Stimulated activated CD8-positive, alpha-beta memory T cell treated with anti-CD3 and anti-CD28 coated beads, Interleukin-4, amount 100 ng/mL, for 48 hours (primary cell): ENCODE measurements at regions not wholly inside any gene's neighbourhood (a gene's known extent, or its start where the extent isn't known, plus 50 kb on each side); places are given as distances from the start of the nearest gene placed in this dataset.
"Not testable (repeated sequence)": the region's sequence is repeated elsewhere in the genome, so short reads cannot be mapped to it uniquely, and the experiment has no call there.

Experiments used
- DNase-seq: peaks from one replicate; pipeline ENCODE4 v3.0.0-alpha.2; 2020

GRCh38 chr2:4140281-4140970 lies 437.1 kb downstream of the DCDC2C start:
- no peak for DNase-seq

GRCh38 chr2:4144731-4145130 lies 441.4 kb downstream of the DCDC2C start:
- no peak for DNase-seq

- no peak for DNase-seq
These were observed 448.1 kb downstream of the DCDC2C start for GRCh38 chr2:4151521-4151920.

DNA sequence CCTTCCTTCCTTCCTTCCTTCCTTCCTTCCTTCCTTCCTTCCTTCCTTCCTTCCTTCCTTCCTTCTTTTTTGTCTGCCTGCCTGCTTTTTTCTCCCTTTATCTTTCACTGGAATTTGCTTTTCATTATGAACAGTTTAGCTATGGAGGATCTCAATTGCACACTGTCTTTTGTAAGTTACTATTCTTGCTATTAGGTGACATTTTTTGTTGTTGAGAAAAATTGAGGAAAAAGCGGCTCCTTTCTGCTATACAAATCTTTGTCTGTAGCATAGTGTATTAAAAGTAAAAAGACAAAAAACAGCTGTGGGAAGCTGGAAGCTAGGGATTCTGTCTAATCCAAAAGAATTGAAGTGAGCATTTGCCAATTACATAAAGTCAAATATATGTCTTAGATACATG lies 448.7 kb downstream of the DCDC2C start:
- DNase-seq, result no peak

DNA sequence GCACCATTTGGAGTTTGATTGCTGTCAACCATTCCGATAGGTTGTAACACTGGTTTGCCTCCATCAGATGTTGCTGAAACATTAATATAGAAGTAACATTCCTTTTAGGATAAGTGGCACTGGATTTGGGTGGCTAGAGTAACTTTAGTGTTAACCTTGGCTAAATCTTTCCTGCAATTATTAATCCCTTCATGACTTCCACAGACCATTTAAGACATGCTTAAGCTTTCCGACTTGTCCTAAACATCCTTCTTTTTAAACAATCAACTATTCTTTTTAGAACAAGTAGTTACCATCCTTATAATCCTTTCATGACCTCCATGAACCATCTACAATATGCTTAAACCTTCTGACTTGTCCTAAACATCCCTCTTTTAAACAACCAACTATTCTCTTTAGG lies 465.5 kb downstream of the DCDC2C start:
- DNase-seq, result no peak

GRCh38 chr2:4174796-4175195 lies 471.4 kb downstream of the DCDC2C start:
- no peak for DNase-seq

GRCh38 chr2:4175343-4175742 lies 472.0 kb downstream of the DCDC2C start:
- no peak for DNase-seq

DNA sequence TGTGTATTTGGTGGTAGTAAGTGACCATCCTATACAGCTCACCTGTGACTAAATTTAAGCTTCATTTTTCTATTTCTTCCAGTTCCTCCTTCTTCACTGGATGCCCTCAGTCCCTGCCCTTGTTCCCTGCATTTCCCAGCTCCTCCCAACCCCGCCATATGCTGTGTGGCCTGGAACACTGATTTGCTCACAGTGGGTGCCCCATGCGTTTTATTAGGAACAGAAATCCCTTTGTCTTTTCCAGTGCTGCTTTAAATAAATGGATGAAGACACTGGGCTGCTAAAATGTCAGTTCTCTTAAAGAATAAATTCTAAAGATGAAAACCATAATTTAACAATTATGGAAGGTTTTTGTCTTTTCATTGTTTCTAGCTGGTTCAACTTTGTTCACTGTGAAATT lies 477.3 kb downstream of the DCDC2C start:
- DNase-seq, result no peak

GRCh38 chr2:4181062-4181461 lies 477.7 kb downstream of the DCDC2C start:
- no peak for DNase-seq

DNA sequence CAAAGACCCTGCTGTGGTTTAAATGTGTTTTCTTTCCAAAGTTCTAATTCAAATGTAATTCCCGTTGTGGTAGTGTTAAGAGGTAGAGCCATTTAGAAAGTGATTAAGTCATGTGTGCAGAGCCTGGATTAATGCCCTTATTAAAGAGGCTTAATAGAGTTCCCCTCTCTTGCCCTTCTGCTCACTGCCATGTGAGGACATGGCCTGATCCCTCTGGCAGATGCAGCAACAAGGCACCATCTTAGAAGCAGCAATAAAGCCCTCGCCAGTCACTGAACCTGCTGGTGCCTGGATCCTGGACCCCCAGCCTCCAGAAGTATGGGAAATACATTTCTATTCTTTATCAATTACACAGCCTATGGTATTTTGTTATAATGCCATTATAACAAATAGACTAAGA lies 485.2 kb downstream of the DCDC2C start:
- no peak for DNase-seq

GRCh38 chr2:4190548-4190947 lies 487.2 kb downstream of the DCDC2C start:
- DNase-seq, result no peak

DNA sequence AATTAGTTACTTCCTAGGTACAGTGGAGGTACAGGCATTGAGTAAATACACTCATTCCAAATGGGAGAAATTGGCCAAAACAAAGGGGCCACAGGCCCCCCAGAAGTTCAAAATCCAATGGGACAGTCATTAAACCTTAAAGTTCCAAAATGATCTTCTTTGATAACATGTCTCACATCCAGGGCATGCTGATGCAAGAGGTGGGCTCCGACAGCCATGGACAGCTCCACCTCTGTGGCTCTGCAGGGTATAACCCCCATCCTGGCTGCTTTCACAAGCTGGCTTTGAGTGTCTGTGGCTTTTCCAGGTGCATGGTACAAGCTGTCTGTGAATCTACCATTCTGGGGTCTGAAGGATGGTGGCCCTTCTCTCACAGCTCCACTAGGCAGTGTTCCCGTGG lies 488.7 kb downstream of the DCDC2C start:
- no peak for DNase-seq

DNA sequence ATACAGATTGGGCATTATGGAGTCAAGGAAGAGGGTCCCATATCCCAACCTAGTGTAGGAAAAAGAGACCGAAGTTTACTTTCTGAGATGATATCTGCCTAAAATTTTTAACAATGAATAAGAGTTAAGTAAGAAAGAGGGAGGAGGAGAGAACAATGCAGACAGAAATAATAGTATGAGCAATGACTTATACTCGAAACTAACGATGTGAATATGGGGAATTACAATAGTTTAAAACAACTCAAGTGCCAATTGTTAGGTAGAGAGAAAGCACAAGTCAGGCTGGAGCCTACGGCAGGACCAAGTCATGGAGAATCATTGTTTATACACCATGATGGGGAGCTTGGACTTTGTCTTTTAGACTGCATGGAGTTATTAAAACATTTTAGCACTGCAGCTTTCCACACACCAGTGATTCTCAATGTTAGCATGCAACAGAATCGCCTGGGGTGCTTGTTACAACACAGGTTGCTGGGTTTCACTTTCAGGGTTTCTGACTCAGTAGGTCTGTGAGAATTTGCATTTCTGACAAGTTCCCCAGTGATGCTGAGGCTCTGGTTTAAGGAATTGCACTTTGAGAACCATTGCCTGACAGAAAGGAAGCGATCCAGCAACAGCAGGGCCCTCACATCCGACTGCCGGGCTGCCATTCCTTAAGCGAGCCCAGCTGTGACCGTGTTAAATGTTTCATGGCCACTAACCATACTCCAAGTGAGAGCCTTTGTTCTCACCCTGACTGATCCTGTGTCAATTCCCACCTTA lies 511.2 kb downstream of the DCDC2C start:
- no peak for DNase-seq

DNA sequence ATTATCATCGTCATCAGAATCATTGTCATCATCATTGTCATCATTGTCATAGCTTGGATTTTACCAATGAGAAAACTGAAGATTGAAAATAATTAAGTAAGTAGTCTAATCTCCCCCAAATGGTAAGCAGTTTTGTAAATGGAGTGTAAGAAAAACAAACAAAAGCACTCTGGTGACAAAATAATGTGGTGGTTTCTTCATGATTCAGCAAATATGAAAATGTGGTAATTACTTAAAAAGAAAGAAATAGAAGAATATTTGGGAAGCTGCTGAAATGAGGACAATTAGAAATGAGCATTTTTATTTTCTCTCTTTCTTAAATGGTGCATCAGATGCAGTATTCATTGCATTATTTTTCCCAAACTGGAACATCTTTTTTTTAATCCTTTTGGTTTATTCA lies 514.4 kb downstream of the DCDC2C start:
- DNase-seq, result no peak

DNA sequence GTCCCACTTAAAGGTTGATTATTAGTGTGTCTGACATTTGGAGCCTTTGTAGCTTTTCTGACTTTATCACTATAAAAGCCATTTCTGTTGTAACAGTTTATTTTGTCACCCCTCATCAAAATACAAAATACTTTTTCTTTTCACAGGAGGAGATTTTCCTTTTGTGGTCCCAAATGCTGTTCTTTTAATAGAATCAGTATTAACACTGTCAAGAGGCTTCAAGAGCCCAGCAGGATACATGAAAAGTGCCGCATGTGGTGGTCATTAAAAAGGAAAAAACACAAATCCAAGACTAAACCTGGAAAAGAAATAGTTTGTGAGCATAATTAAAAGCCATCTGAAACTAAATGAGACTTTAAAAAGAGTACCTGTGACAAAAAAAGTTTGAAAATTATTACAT lies 515.7 kb downstream of the DCDC2C start:
- DNase-seq, result no peak

DNA sequence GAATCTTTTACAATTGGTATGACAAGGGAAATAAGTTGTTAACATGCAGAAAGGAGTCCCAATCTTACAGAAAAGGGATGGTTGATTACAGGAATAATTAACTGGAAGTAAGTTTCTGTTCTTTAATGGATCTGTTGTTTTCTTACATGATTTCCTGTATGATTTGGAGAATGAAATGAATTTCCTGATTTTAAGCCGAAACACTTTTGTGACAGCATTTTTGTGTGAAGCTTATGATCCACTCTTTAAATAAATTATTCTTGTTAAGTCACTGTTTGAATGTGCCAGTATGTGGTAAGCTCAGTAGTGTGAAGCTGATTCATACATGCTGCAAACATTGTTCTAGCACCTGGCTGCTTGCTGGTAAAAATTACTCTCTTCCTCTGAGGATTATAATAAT lies 516.2 kb downstream of the DCDC2C start:
- no peak for DNase-seq

GRCh38 chr2:4221434-4221833 lies 518.1 kb downstream of the DCDC2C start:
- no peak for DNase-seq

- no peak for DNase-seq
These were observed 518.5 kb downstream of the DCDC2C start for GRCh38 chr2:4221845-4222244.

GRCh38 chr2:4244422-4244821 lies 541.0 kb downstream of the DCDC2C start:
- DNase-seq, result not testable (repeated sequence)

GRCh38 chr2:4246364-4247131 lies 543.2 kb downstream of the DCDC2C start:
- no peak for DNase-seq

DNA sequence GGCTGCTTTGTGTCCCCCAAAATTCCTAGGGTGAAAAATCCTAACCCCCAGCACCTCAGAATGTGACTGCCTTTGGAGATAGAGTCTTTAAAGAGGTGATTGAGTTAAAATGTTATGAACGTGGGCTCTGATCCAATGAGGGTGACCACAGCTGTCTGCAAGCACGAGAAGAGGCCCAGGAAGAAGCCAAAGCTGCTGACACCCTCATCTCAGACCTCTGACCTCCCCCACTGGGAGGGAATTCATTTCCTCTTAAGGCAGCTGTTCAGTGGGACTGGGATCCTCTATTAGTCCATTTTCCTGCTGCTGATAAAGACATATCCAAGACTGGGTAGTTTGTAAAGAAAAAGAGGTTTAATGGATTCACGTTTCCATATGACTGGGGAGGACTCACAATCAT lies 544.4 kb downstream of the DCDC2C start:
- DNase-seq, result no peak

- DNase-seq, result no peak
These were observed 552.1 kb downstream of the DCDC2C start for GRCh38 chr2:4255491-4255890.

DNA sequence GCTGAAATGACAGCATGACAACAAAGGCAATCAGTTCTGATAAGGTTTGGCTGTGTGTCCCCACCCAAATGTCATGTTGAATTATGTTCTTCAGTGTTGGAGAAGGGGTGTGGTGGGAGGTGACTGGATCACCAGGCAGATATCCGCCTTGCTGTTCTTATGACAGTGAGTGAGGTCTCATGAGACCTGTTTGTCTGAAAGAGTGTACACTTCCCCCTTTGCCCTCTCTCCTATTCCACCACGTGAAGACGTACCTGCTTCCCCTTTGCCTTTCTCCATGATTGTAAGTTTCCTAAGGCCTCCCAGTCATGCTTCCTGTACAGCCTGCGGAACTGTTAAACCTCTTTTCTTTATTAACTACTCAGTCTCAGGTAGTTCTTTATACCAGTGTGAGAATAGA lies 553.0 kb downstream of the DCDC2C start:
- no peak for DNase-seq

GRCh38 chr2:4258563-4258962 lies 555.2 kb downstream of the DCDC2C start:
- DNase-seq, result no peak
